GM12878 (cell line): ENCODE measurements at regions not wholly inside any gene's neighbourhood (a gene's known extent, or its start where the extent isn't known, plus 50 kb on each side); places are given as distances from the start of the nearest gene placed in this dataset.

ENCODE experiments used
- ATAC-seq: fragments of 200-7000 bp; cut with Tn5 transposase; 3 replicates; pipeline ENCODE4 v1.9.1; 2020; ENCODE audit warnings: mild to moderate bottlenecking, moderate library complexity
- BruUV-seq: library from RNA; stranded (reverse); fragments of 400-500 nt; replicated peaks from 2 replicates; lab custom pipeline; 2021; lab: Mats Ljungman, UMichigan
- CTCF ChIA-PET: fragments of 300-600 bp; sonication (Branson Sonifier 250); formaldehyde crosslinking; extraction: SDS; loops from one replicate; lab custom pipeline; 2021; ENCODE audit warnings: inconsistent platforms; lab: Yijun Ruan, JAX
- POLR2A ChIA-PET: fragments of 350-600 bp; formaldehyde crosslinking; extraction: SDS; loops from one replicate; lab custom pipeline; 2021; ENCODE audit warnings: inconsistent platforms; lab: Charles Lee
- RAD21 ChIA-PET: fragments of 300-600 bp; sonication (Branson Sonifier 250); formaldehyde crosslinking; loops from one replicate; lab custom pipeline; 2023; ENCODE audit warnings: antibody characterized with exemption; ENCODE audit not compliant: unreplicated experiment; lab: Charles Lee
- SMC1A ChIA-PET: fragments of 300-600 bp; sonication (Branson Sonifier 250); formaldehyde crosslinking; loops from one replicate; lab custom pipeline; 2023; ENCODE audit not compliant: unreplicated experiment, uncharacterized antibody; lab: Charles Lee
- DNase-seq: peaks from one replicate; pipeline ENCODE4 v3.0.0-alpha.2; 2011; ENCODE audit warnings: low read depth, low spot score
- FAIRE-seq: peaks from 3 replicates; lab custom pipeline; 2011; peaks lifted over from hg19 to GRCh38; lab: Jason Lieb, UNC
- H2AFZ ChIP-seq: 2 replicates; pipeline ENCODE4 v1.6.0; 2011; ENCODE audit warnings: low read depth, low read length, control low read depth; ENCODE audit not compliant: control insufficient read depth
- H3K27ac ChIP-seq: 2 replicates; pipeline ENCODE4 v1.5.1; 2011; ENCODE audit warnings: control low read depth; ENCODE audit not compliant: control insufficient read depth, insufficient read depth
- H3K27me3 ChIP-seq, 2 experiments: replicated peaks in 1 of 2; 2 replicates each; pipeline versions ENCODE4 v1.6.0 to v1.6.1; 2011; ENCODE audit warnings: low read length in 1 of 2; ENCODE audit not compliant: control insufficient read depth in 2 of 2, insufficient read depth in 2 of 2
- H3K36me3 ChIP-seq, 2 experiments: 2 replicates each; pipeline ENCODE4 v1.5.1; 2011; ENCODE audit warnings: low read length in 1 of 2; ENCODE audit not compliant: control insufficient read depth in 2 of 2, insufficient read depth in 2 of 2
- H3K4me1 ChIP-seq: 2 replicates; pipeline ENCODE4 v1.6.1; 2011; ENCODE audit warnings: mild to moderate bottlenecking, low read length, moderate library complexity, mixed read lengths; ENCODE audit not compliant: control insufficient read depth, insufficient read depth
- H3K4me2 ChIP-seq: 2 replicates; pipeline ENCODE4 v1.6.0; 2011; ENCODE audit warnings: control low read depth; ENCODE audit not compliant: control insufficient read depth, insufficient read depth
- H3K4me3 ChIP-seq: fragments of 200-600 bp; sonication (generic); 2 replicates; pipeline ENCODE4 v1.5.1; 2016
- H3K79me2 ChIP-seq: 2 replicates; pipeline ENCODE4 v1.6.0; 2011; ENCODE audit warnings: low read length; ENCODE audit not compliant: control insufficient read depth, insufficient read depth
- H3K9ac ChIP-seq: 2 replicates; pipeline ENCODE4 v1.8.0; 2011; ENCODE audit warnings: low read length, control low read depth, mixed read lengths; ENCODE audit not compliant: control insufficient read depth, insufficient read depth
- H3K9me3 ChIP-seq: replicated peaks from 3 replicates; pipeline ENCODE4 v1.5.1; 2011; ENCODE audit warnings: mild to moderate bottlenecking, low read length; ENCODE audit not compliant: control insufficient read depth, insufficient read depth
- H4K20me1 ChIP-seq: 2 replicates; pipeline ENCODE4 v1.6.0; 2011; ENCODE audit not compliant: control insufficient read depth, insufficient read depth
- JUNB ChIP-seq: IDR thresholded peaks from 2 replicates; pipeline ENCODE4 v1.6.1; 2016; ENCODE audit warnings: antibody characterized with exemption, mild to moderate bottlenecking
- MXI1 ChIP-seq: fragments of 150-350 bp; IDR thresholded peaks from 2 replicates; pipeline ENCODE4 v1.6.1; 2011; ENCODE audit warnings: low read depth, mild to moderate bottlenecking, inconsistent platforms, low read length, improper control_type of control experiment
- NR2C2 ChIP-seq: IDR thresholded peaks from 2 replicates; pipeline ENCODE4 v1.6.1; 2011; ENCODE audit warnings: borderline replicate concordance, low read depth; ENCODE audit not compliant: control insufficient read depth, insufficient read length
- POLR2AphosphoS5 ChIP-seq: IDR thresholded peaks from 2 replicates; pipeline ENCODE4 v1.6.1; 2011; ENCODE audit warnings: mild to moderate bottlenecking, low read length, inconsistent platforms
- RB1 ChIP-seq: fragments of 450-650 bp; formaldehyde crosslinking; IDR thresholded peaks from 2 replicates; pipeline ENCODE4 v1.6.1; 2017; ENCODE audit warnings: mild to moderate bottlenecking, borderline replicate concordance
- SIN3A ChIP-seq: IDR thresholded peaks from 2 replicates; pipeline ENCODE4 v1.6.1; 2012; ENCODE audit warnings: low read depth, low read length, improper control_type of control experiment
- SMAD1 ChIP-seq: fragments of 450-650 bp; IDR thresholded peaks from 2 replicates; pipeline ENCODE4 v1.6.1; 2018; ENCODE audit warnings: mild to moderate bottlenecking, low read depth; ENCODE audit not compliant: partially characterized antibody
- SPI1 ChIP-seq: IDR thresholded peaks from 2 replicates; pipeline ENCODE4 v1.6.1; 2011; ENCODE audit warnings: low read depth, mild to moderate bottlenecking, low read length, moderate library complexity, borderline replicate concordance; ENCODE audit not compliant: insufficient read depth
- ZBTB11 ChIP-seq: fragments of 450-650 bp; formaldehyde crosslinking; IDR thresholded peaks from 2 replicates; pipeline ENCODE4 v1.5.0; 2022; ENCODE audit warnings: mild to moderate bottlenecking, missing genetic modification characterization
- ZBTB4 ChIP-seq: fragments of 450-650 bp; formaldehyde crosslinking; IDR thresholded peaks from 2 replicates; pipeline ENCODE4 v1.4.0; 2022; ENCODE audit warnings: mild to moderate bottlenecking, moderate library complexity
- WGBS: methylation state at CpG from one replicate; pipeline ENCODE4 v1.1.6; 2016; ENCODE audit warnings: low lambda C conversion rate; ENCODE audit not compliant: insufficient replicate concordance, insufficient coverage; ENCODE audit errors: missing lambda C conversion rate; 5-methylcytosine and 5-hydroxymethylcytosine counted together
- in situ Hi-C: fragments of 300-500 bp; cut with MboI; formaldehyde crosslinking; loops from 9 replicates; pipeline ENCODE4 v1.14.3; 2018; ENCODE audit warnings: mixed read lengths
- intact Hi-C: fragments of 100-400 bp; cut with micrococcal nuclease; formaldehyde crosslinking; loops from one replicate; pipeline ENCODE4 v1.14.2; 2022; ENCODE audit not compliant: unreplicated experiment
- TF ChIP-seq, protein P1 (sequence below): fragments of 150-350 bp; IDR thresholded peaks from 2 replicates; pipeline ENCODE4 v1.6.1; 2014; ENCODE audit warnings: mild to moderate bottlenecking, low read depth, low read length

GRCh38 chr9:134575103-134575900 is 66.3 kb upstream of the COL5A1 start (continued):
- TF ChIP-seq ZBTB11 (CRISPR knock-in tag) = no peak

DNA sequence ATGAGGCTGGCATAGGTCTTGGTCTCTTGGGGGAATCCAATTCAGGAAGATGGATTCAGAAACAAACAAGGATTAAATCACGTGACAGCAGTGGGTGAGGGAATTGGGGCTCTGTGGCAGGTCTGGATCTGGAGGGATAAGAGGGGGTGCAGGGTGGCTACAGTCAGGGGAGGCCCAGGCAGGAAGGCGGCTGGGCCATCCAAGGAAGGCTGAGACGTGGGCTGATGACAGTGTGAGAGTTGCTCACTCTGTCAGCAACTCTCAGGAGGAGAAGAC is 65.8 kb upstream of the COL5A1 start:
- Histone ChIP-seq H3K9me3 (no peaks in the 10 kb centered on the region), H3K9ac (no peak overlapping the region), H3K4me3 (no peak overlapping the region), H3K36me3 (no peaks in the 10 kb centered on the region), H2AFZ (no peak overlapping the region), H3K27me3 (no peaks in the 10 kb centered on the region), H3K4me2 (no peak overlapping the region), H3K79me2 (no peaks in the 10 kb centered on the region), H4K20me1 (no peaks in the 10 kb centered on the region), H3K4me1 (no peaks in the 10 kb centered on the region), H3K27ac (no peak overlapping the region)
- intact Hi-C loops (no loop called here), in situ Hi-C loops (no loop called here)
- ChIA-PET RAD21 (no interaction called here), POLR2A (no interaction called here), CTCF (no interaction called here), SMC1A (no interaction called here)
- WGBS = 0% methylated on average over 3 of the region's 3 CpGs
- ATAC-seq = no peak
- no peak for FAIRE-seq
- no peak for DNase-seq
- TF ChIP-seq, protein P1, sequence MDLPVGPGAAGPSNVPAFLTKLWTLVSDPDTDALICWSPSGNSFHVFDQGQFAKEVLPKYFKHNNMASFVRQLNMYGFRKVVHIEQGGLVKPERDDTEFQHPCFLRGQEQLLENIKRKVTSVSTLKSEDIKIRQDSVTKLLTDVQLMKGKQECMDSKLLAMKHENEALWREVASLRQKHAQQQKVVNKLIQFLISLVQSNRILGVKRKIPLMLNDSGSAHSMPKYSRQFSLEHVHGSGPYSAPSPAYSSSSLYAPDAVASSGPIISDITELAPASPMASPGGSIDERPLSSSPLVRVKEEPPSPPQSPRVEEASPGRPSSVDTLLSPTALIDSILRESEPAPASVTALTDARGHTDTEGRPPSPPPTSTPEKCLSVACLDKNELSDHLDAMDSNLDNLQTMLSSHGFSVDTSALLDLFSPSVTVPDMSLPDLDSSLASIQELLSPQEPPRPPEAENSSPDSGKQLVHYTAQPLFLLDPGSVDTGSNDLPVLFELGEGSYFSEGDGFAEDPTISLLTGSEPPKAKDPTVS = no peak
- TF ChIP-seq SPI1 = no peak
- TF ChIP-seq JUNB = no peak
- no peak for TF ChIP-seq MXI1
- TF ChIP-seq NR2C2 = no peak
- no peak for TF ChIP-seq POLR2AphosphoS5
- TF ChIP-seq SIN3A = no peak
- TF ChIP-seq SMAD1 = no peak
- TF ChIP-seq ZBTB4 (CRISPR knock-in tag) = no peak
- TF ChIP-seq RB1 = no peak
- no TSS peak for BruUV-seq
